ENCODE measurements at regions not wholly inside any gene's neighbourhood (a gene's known extent, or its start where the extent isn't known, plus 50 kb on each side); places are given as distances from the start of the nearest gene placed in this dataset.

- no peak for TF ChIP-seq CTCF (IDR thresholded peaks at IDR 0.05; ENCODE audit: extremely low read depth, insufficient read depth, missing control alignments)
Measured at GRCh38 chr9:93731963-93732362, 155.6 kb downstream of the PHF2 start.

GRCh38 chr9:93730648-93731047 lies 154.3 kb downstream of the PHF2 start:
- no peak for DNase-seq (ENCODE audit: low spot score)
- TF ChIP-seq CTCF (IDR thresholded peaks at IDR 0.05; ENCODE audit: extremely low read depth, insufficient read depth, missing control alignments): no peak
- in situ Hi-C loops (cut with MboI; ENCODE audit: low pct_unique_long_range_greater_than_20kb, low sequenced_read_pairs, unreplicated experiment): no loop called here

More at GRCh38 chr9:93731963-93732362, 155.6 kb downstream of the PHF2 start:
- DNase-seq (ENCODE audit: low spot score): no peak
- in situ Hi-C loops (cut with MboI; ENCODE audit: low pct_unique_long_range_greater_than_20kb, low sequenced_read_pairs, unreplicated experiment): no loop called here

- no peak for DNase-seq (ENCODE audit: low spot score)
- TF ChIP-seq CTCF (IDR thresholded peaks at IDR 0.05; ENCODE audit: extremely low read depth, insufficient read depth, missing control alignments): no peak
- in situ Hi-C loops (cut with MboI; ENCODE audit: low pct_unique_long_range_greater_than_20kb, low sequenced_read_pairs, unreplicated experiment): no loop called here
Measured at GRCh38 chr9:93730217-93730616, 153.8 kb downstream of the PHF2 start.
